Astrocyte (in vitro differentiated cells and primary cell): ENCODE measurements at regions not wholly inside any gene's neighbourhood (a gene's known extent, or its start where the extent isn't known, plus 50 kb on each side); places are given as distances from the start of the nearest gene placed in this dataset.

Experiments
- DNase-seq: peaks from one replicate; pipeline ENCODE4 v3.0.0-alpha.2; 2010; ENCODE audit warnings: low read depth
- FAIRE-seq: peaks from 2 replicates; lab custom pipeline; 2011; peaks lifted over from hg19 to GRCh38; lab: Jason Lieb, UNC
- H2AFZ ChIP-seq: 2 replicates; pipeline ENCODE4 v1.6.0; 2012; ENCODE audit warnings: low read depth, low read length, inconsistent platforms
- H3K27ac ChIP-seq: 2 replicates; pipeline ENCODE4 v1.5.1; 2011; ENCODE audit warnings: low read depth, low read length, inconsistent platforms
- H3K27me3 ChIP-seq: 2 replicates; pipeline ENCODE4 v1.6.0; 2011; ENCODE audit warnings: low read length, inconsistent platforms; ENCODE audit not compliant: insufficient read depth
- H3K36me3 ChIP-seq: 2 replicates; pipeline ENCODE4 v1.5.1; 2011; ENCODE audit warnings: low read length, inconsistent platforms; ENCODE audit not compliant: insufficient read depth
- H3K4me1 ChIP-seq: 2 replicates; pipeline ENCODE4 v1.5.1; 2011; ENCODE audit warnings: low read length, inconsistent platforms; ENCODE audit not compliant: insufficient read depth
- H3K4me2 ChIP-seq: 2 replicates; pipeline ENCODE4 v1.6.0; 2012; ENCODE audit warnings: low read length, inconsistent platforms
- H3K4me3 ChIP-seq: 2 replicates; pipeline ENCODE4 v1.5.1; 2011; ENCODE audit warnings: low read depth, mild to moderate bottlenecking, low read length, inconsistent platforms; ENCODE audit not compliant: insufficient read depth
- H3K79me2 ChIP-seq: 2 replicates; pipeline ENCODE4 v1.6.0; 2012; ENCODE audit warnings: mild to moderate bottlenecking, low read length, inconsistent platforms; ENCODE audit not compliant: insufficient read depth
- H3K9ac ChIP-seq: 2 replicates; pipeline ENCODE4 v1.6.0; 2012; ENCODE audit warnings: mild to moderate bottlenecking, low read length, inconsistent platforms
- H3K9me3 ChIP-seq: 2 replicates; pipeline ENCODE4 v1.5.1; 2012; ENCODE audit warnings: low read depth, mild to moderate bottlenecking, low read length, inconsistent platforms; ENCODE audit not compliant: insufficient read depth
- H4K20me1 ChIP-seq: 2 replicates; pipeline ENCODE4 v1.6.0; 2012; ENCODE audit warnings: low read length, inconsistent platforms; ENCODE audit not compliant: insufficient read depth
- H3K27ac Mint-ChIP-seq: one replicate; pipeline ENCODE4 v1.8.0; 2021; ENCODE audit warnings: mild to moderate bottlenecking, mixed read lengths; ENCODE audit not compliant: unreplicated experiment
- H3K27me3 Mint-ChIP-seq: one replicate; pipeline ENCODE4 v1.8.0; 2021; ENCODE audit warnings: low read depth, mixed read lengths; ENCODE audit not compliant: unreplicated experiment
- H3K36me3 Mint-ChIP-seq: one replicate; pipeline ENCODE4 v1.8.0; 2021; ENCODE audit warnings: low read depth, mixed read lengths; ENCODE audit not compliant: unreplicated experiment
- H3K4me1 Mint-ChIP-seq: one replicate; pipeline ENCODE4 v1.8.0; 2021; ENCODE audit warnings: low read depth, mixed read lengths; ENCODE audit not compliant: unreplicated experiment
- H3K4me3 Mint-ChIP-seq: one replicate; pipeline ENCODE4 v1.8.0; 2021; ENCODE audit warnings: mild to moderate bottlenecking, moderate library complexity, mixed read lengths; ENCODE audit not compliant: unreplicated experiment
- H3K9me3 Mint-ChIP-seq: one replicate; pipeline ENCODE4 v1.8.0; 2021; ENCODE audit warnings: mild to moderate bottlenecking, mixed read lengths; ENCODE audit not compliant: unreplicated experiment
- EZH2 ChIP-seq: IDR thresholded peaks from 2 replicates; pipeline ENCODE4 v1.6.1; 2012; ENCODE audit warnings: mild to moderate bottlenecking, low read length, inconsistent platforms; ENCODE audit not compliant: insufficient read depth
- TF ChIP-seq, protein P1 (sequence below): IDR thresholded peaks from 2 replicates; pipeline ENCODE4 v1.5.1; 2011; ENCODE audit warnings: low read depth, mild to moderate bottlenecking, inconsistent platforms, low read length, moderate library complexity; ENCODE audit not compliant: insufficient read depth

DNA sequence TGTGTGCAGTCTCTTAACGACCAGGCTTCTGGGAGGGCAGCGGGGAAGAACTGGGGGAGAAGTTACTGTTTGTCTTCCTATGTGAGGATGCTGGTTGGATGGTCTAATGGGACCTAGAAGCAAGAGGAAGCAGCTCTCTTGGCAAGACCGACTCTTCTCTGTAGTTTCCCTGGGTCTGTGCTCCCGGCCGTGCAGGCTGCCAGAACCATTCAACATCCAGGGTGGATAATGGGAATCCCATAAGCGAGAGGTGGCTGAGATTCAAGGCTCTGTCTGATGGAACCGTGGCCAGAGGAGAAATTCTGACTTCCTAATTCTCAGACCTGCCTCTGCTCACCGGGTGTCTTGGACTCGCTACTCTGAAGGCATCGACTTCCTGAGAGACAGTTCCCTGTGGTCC is 561.0 kb upstream of the TBX3 start:
- Mint-ChIP-seq H3K4me3 (no peak overlapping the region), H3K36me3 (no peaks in the 10 kb centered on the region), H3K27ac (no peak overlapping the region), H3K9me3 (peaks cover 2% of the 10 kb centered on the region), H3K27me3 (peaks cover 52% of the 10 kb centered on the region), H3K4me1 (peaks cover 2% of the 10 kb centered on the region)
- H3K27me3 ChIP-seq: no peaks in the 10 kb centered on the region
- FAIRE-seq: no peak
- H4K20me1 ChIP-seq: no peaks in the 10 kb centered on the region
- H2AFZ ChIP-seq: no peak overlapping the region
- H3K4me1 ChIP-seq: no peaks in the 10 kb centered on the region
- TF ChIP-seq, protein P1, sequence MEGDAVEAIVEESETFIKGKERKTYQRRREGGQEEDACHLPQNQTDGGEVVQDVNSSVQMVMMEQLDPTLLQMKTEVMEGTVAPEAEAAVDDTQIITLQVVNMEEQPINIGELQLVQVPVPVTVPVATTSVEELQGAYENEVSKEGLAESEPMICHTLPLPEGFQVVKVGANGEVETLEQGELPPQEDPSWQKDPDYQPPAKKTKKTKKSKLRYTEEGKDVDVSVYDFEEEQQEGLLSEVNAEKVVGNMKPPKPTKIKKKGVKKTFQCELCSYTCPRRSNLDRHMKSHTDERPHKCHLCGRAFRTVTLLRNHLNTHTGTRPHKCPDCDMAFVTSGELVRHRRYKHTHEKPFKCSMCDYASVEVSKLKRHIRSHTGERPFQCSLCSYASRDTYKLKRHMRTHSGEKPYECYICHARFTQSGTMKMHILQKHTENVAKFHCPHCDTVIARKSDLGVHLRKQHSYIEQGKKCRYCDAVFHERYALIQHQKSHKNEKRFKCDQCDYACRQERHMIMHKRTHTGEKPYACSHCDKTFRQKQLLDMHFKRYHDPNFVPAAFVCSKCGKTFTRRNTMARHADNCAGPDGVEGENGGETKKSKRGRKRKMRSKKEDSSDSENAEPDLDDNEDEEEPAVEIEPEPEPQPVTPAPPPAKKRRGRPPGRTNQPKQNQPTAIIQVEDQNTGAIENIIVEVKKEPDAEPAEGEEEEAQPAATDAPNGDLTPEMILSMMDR: no peak
- TF ChIP-seq EZH2: no peak
- no peak overlapping the region for H3K9ac ChIP-seq
- DNase-seq: no peak
- no peaks in the 10 kb centered on the region for H3K36me3 ChIP-seq
- no peak overlapping the region for H3K27ac ChIP-seq
- no peak overlapping the region for H3K4me3 ChIP-seq
- H3K4me2 ChIP-seq: no peak overlapping the region
- H3K79me2 ChIP-seq: no peaks in the 10 kb centered on the region
- H3K9me3 ChIP-seq: no peaks in the 10 kb centered on the region

DNA sequence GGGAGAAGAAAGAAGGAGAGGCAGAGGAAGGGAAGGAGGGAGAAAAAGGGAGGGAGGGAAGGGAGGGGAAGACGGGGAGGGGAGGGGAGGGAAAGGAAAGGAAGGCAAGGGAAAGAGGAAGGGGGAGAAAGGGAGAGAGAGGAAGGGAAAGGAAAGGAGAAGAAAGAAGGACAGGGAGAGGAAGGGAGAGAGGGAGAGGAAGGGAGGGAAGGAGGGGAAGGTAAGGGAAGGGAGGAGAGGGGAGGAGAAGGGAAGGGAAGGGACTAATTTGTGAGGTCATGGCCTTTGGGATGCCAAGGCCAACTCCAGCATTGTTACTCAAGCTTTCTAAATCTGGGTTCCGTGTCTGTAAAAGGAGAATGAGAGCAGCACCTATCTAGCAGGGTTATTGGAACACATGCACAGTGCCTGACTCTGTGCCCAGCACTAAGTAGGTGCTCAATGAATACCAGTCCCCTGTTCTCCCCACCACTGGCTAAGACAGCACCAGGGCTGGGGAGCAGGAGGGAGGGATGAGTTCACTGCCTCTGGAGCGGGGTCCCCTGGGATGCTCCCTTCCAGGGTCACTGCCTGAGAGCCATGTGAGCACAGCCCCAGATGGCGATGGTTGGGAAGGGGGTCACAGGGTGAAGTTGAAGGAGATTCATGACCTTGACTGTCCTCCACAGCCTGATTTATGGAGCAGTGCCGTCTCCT is 560.1 kb upstream of the TBX3 start:
- FAIRE-seq: no peak
- no peak overlapping the region for H3K4me3 Mint-ChIP-seq
- H3K9me3 ChIP-seq: no peaks in the 10 kb centered on the region
- no peaks in the 10 kb centered on the region for H3K27me3 ChIP-seq
- H3K27me3 Mint-ChIP-seq: peaks cover 59% of the 10 kb centered on the region
- TF ChIP-seq EZH2: no peak
- TF ChIP-seq, protein P1: no peak
- H3K9ac ChIP-seq: no peak overlapping the region
- H3K4me1 Mint-ChIP-seq: peaks cover 2% of the 10 kb centered on the region
- H3K36me3 Mint-ChIP-seq: no peaks in the 10 kb centered on the region
- no peak overlapping the region for H2AFZ ChIP-seq
- no peak for DNase-seq
- H3K4me3 ChIP-seq: no peak overlapping the region
- H3K4me1 ChIP-seq: no peaks in the 10 kb centered on the region
- no peaks in the 10 kb centered on the region for H4K20me1 ChIP-seq
- H3K36me3 ChIP-seq: no peaks in the 10 kb centered on the region
- no peak overlapping the region for H3K4me2 ChIP-seq
- H3K27ac ChIP-seq: no peak overlapping the region
- no peaks in the 10 kb centered on the region for H3K79me2 ChIP-seq
- peaks cover 5% of the 10 kb centered on the region for H3K9me3 Mint-ChIP-seq
- no peak overlapping the region for H3K27ac Mint-ChIP-seq

GRCh38 chr12:115240251-115240650 is 556.3 kb upstream of the TBX3 start:
- no peak overlapping the region for H3K4me3 Mint-ChIP-seq
- no peaks in the 10 kb centered on the region for H3K27me3 ChIP-seq
- no peaks in the 10 kb centered on the region for H4K20me1 ChIP-seq
- no peak overlapping the region for H3K4me3 ChIP-seq
- no peak overlapping the region for H3K27ac Mint-ChIP-seq
- peaks cover 3% of the 10 kb centered on the region for H3K9me3 Mint-ChIP-seq
- no peak overlapping the region for H3K9ac ChIP-seq
- no peaks in the 10 kb centered on the region for H3K79me2 ChIP-seq
- FAIRE-seq (no peak), DNase-seq (no peak)
- H3K4me2 ChIP-seq: no peak overlapping the region
- no peaks in the 10 kb centered on the region for H3K4me1 Mint-ChIP-seq
- no peak for TF ChIP-seq EZH2
- TF ChIP-seq, protein P1: no peak
- no peaks in the 10 kb centered on the region for H3K36me3 Mint-ChIP-seq
- no peak overlapping the region for H2AFZ ChIP-seq
- H3K4me1 ChIP-seq: no peaks in the 10 kb centered on the region
- H3K9me3 ChIP-seq: no peaks in the 10 kb centered on the region
- no peak overlapping the region for H3K27ac ChIP-seq
- no peaks in the 10 kb centered on the region for H3K36me3 ChIP-seq
- H3K27me3 Mint-ChIP-seq: peaks cover 63% of the 10 kb centered on the region
